ENCODE measurements at regions not wholly inside any gene's neighbourhood (a gene's known extent, or its start where the extent isn't known, plus 50 kb on each side); places are given as distances from the start of the nearest gene placed in this dataset.
"Not testable (repeated sequence)": the region's sequence is repeated elsewhere in the genome, so short reads cannot be mapped to it uniquely, and the experiment has no call there.

GRCh38 chr13:23086968-23087623 is 93.7 kb upstream of the SGCG start:
- DNase-seq (ENCODE audit: low read depth), result no peak

GRCh38 chr13:23087880-23088279 is 92.9 kb upstream of the SGCG start:
- no peak for DNase-seq (ENCODE audit: low read depth)

- DNase-seq (ENCODE audit: low read depth), result no peak
Measured at GRCh38 chr13:23098161-23098907, 82.4 kb upstream of the SGCG start.

GRCh38 chr13:23105051-23105450 is 75.7 kb upstream of the SGCG start:
- no peak for DNase-seq (ENCODE audit: low read depth)

GRCh38 chr13:23107665-23108064 is 73.1 kb upstream of the SGCG start:
- DNase-seq (ENCODE audit: low read depth), result no peak

GRCh38 chr13:23119131-23119530 is 61.6 kb upstream of the SGCG start:
- DNase-seq (ENCODE audit: low read depth), result no peak

GRCh38 chr13:23127540-23127939 is 53.2 kb upstream of the SGCG start:
- DNase-seq (ENCODE audit: low read depth), result not testable (repeated sequence)

GRCh38 chr13:23129331-23129730 is 51.4 kb upstream of the SGCG start:
- no peak for DNase-seq (ENCODE audit: low read depth)
